ENCODE measurements at regions not wholly inside any gene's neighbourhood (a gene's known extent, or its start where the extent isn't known, plus 50 kb on each side); places are given as distances from the start of the nearest gene placed in this dataset.

DNA sequence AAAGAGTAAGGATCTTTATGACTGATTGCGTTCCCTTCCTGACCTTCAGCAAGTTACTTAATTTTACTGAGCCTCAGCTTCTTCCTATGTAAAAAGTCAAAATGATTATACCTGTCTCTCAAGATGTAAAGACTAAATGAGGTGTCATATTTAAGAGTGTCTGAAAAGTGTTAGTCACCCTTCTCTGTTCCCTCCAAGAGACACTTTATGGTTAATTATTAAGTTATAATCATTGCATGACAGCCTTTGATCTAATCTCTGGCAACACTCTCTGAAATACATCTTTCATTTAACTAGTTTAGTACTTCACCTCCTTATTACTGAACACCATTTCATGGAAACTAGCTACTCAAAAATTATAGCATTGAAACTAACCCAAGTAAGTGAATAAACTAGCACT, 54.8 kb downstream of the BMAL2 start:
- TF ChIP-seq, protein P1, sequence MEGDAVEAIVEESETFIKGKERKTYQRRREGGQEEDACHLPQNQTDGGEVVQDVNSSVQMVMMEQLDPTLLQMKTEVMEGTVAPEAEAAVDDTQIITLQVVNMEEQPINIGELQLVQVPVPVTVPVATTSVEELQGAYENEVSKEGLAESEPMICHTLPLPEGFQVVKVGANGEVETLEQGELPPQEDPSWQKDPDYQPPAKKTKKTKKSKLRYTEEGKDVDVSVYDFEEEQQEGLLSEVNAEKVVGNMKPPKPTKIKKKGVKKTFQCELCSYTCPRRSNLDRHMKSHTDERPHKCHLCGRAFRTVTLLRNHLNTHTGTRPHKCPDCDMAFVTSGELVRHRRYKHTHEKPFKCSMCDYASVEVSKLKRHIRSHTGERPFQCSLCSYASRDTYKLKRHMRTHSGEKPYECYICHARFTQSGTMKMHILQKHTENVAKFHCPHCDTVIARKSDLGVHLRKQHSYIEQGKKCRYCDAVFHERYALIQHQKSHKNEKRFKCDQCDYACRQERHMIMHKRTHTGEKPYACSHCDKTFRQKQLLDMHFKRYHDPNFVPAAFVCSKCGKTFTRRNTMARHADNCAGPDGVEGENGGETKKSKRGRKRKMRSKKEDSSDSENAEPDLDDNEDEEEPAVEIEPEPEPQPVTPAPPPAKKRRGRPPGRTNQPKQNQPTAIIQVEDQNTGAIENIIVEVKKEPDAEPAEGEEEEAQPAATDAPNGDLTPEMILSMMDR (IDR thresholded peaks at IDR 0.05) = no peak
- no peak for TF ChIP-seq POLR2A (IDR thresholded peaks at IDR 0.05)
